ENCODE measurements at regions not wholly inside any gene's neighbourhood (a gene's known extent, or its start where the extent isn't known, plus 50 kb on each side); places are given as distances from the start of the nearest gene placed in this dataset.

GRCh38 chr9:99345942-99346341 is 123.9 kb downstream of the SEC61B start:
- TF ChIP-seq CTCF (IDR thresholded peaks at IDR 0.05; ENCODE audit: low read length) (no peak), EZH2 (IDR thresholded peaks at IDR 0.05; ENCODE audit: borderline replicate concordance, low read length) (no peak)
